ENCODE measurements at regions not wholly inside any gene's neighbourhood (a gene's known extent, or its start where the extent isn't known, plus 50 kb on each side); places are given as distances from the start of the nearest gene placed in this dataset.

GRCh38 chr7:22659741-22660140 lies 67.3 kb upstream of the IL6 start:
- Histone ChIP-seq H3K27ac (no peak overlapping the region), H3K4me3 (no peak overlapping the region)
- TF ChIP-seq, protein P1, sequence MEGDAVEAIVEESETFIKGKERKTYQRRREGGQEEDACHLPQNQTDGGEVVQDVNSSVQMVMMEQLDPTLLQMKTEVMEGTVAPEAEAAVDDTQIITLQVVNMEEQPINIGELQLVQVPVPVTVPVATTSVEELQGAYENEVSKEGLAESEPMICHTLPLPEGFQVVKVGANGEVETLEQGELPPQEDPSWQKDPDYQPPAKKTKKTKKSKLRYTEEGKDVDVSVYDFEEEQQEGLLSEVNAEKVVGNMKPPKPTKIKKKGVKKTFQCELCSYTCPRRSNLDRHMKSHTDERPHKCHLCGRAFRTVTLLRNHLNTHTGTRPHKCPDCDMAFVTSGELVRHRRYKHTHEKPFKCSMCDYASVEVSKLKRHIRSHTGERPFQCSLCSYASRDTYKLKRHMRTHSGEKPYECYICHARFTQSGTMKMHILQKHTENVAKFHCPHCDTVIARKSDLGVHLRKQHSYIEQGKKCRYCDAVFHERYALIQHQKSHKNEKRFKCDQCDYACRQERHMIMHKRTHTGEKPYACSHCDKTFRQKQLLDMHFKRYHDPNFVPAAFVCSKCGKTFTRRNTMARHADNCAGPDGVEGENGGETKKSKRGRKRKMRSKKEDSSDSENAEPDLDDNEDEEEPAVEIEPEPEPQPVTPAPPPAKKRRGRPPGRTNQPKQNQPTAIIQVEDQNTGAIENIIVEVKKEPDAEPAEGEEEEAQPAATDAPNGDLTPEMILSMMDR (IDR thresholded peaks at IDR 0.05): no peak
- no peak for DNase-seq (ENCODE audit: low spot score)

GRCh38 chr7:22658031-22658430 lies 69.0 kb upstream of the IL6 start:
- DNase-seq (ENCODE audit: low spot score): no peak
- TF ChIP-seq, protein P1 (IDR thresholded peaks at IDR 0.05): no peak
- Histone ChIP-seq H3K4me3 (no peak overlapping the region), H3K27ac (no peak overlapping the region)

DNA sequence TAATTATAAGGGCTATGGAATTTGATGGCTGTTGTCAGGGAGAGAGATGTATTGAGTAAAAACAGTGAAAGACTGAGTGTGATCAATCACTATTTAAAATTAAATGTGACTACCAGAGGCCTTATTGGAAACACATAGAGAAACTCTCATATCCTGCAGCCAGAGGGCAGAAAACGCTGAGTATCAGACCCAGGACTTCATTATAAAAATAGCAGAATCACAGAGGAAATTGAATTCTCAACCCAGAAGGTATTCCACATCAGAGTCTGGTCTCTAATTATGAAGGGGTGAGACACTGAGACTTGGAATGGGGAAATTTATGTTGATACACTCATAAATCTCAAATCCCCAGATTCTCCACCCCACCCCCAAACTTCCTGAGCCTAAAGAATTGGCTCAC lies 69.5 kb upstream of the IL6 start:
- no peak for DNase-seq (ENCODE audit: low spot score)
- Histone ChIP-seq H3K27ac (no peak overlapping the region), H3K4me3 (no peak overlapping the region)
- TF ChIP-seq, protein P1 (IDR thresholded peaks at IDR 0.05): no peak

- Histone ChIP-seq H3K27ac (no peak overlapping the region), H3K4me3 (no peak overlapping the region)
- DNase-seq (ENCODE audit: low spot score): no peak
- TF ChIP-seq, protein P1 (IDR thresholded peaks at IDR 0.05): no peak
Measured at GRCh38 chr7:22655781-22656180, 71.2 kb upstream of the IL6 start.

DNA sequence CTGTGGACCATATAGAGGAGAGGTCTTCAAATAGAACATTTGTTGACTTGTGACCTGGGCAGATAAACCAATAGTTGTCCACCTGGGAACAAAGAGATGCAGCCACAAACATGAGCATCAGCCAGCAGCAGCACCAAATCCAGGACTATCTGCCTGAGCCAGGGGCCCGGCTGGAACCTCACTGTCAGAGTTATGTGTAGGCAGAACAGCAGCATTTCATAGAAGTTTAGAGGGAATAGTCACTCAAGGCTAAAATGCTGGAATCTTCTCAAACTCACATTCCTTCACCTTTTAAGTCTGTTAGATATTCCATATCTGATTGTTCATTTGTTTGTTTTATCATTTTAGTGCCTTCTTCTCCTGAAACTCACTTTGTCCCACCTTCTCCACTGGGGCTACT lies 72.2 kb upstream of the IL6 start:
- no peak overlapping the region for H3K4me3 ChIP-seq
- no peak overlapping the region for H3K27ac ChIP-seq
- TF ChIP-seq, protein P1 (IDR thresholded peaks at IDR 0.05): no peak
- no peak for DNase-seq (ENCODE audit: low spot score)

GRCh38 chr7:22653951-22654350 lies 73.0 kb upstream of the IL6 start:
- TF ChIP-seq, protein P1 (IDR thresholded peaks at IDR 0.05): no peak
- Histone ChIP-seq H3K27ac (no peak overlapping the region), H3K4me3 (no peak overlapping the region)
- DNase-seq (ENCODE audit: low spot score): no peak

DNA sequence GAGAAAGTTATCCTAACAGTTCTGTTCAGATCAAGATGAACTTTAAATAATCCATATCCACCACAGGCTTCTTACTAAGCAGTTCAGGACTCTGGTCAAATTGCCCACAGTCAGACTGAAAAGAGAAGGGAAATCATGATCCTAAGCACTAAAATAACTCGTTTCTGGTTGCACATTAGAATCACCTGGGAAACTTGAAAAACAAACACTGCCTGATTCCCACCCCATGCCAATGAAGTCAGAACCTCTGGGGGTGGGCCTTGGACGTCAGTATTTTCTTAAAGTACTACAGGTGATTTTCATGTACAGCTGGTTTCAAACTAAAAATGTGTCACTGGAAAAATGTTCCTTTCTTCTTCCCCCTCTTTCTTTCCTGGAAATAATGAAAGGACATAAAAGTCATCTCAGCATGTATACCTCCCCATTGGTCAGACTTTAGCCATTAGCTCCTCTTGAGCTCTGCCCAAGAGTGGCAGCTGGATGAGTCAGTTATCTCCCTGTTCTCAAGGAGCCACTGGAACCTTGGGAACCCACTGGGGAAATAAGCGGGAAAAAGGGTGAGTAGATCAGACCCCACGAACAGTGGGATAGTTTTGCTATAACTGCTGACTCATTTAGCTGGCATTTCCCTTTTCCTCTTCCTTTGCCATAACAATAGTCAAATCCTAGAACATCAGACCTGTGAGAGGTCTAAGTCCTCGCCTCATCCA lies 75.3 kb upstream of the IL6 start:
- no peak for DNase-seq (ENCODE audit: low spot score)
- no peak overlapping the region for H3K27ac ChIP-seq
- H3K4me3 ChIP-seq: no peak overlapping the region
- TF ChIP-seq, protein P1 (IDR thresholded peaks at IDR 0.05): no peak

Measured in coronary artery (tissue), 2 donors.